DOHH2 (cell line): ENCODE measurements at regions not wholly inside any gene's neighbourhood (a gene's known extent, or its start where the extent isn't known, plus 50 kb on each side); places are given as distances from the start of the nearest gene placed in this dataset.

ENCODE experiments used
- EZH2phosphoT487 ChIP-seq: fragments of 200-600 bp; sonication (generic); IDR thresholded peaks from 2 replicates; pipeline ENCODE4 v1.6.1; 2017; ENCODE audit warnings: borderline replicate concordance, mild to moderate bottlenecking, antibody characterized with exemption, low read length, moderate library complexity, mixed read lengths
- TF ChIP-seq, protein P1 (sequence below): fragments of 200-600 bp; sonication (generic); IDR thresholded peaks from one replicate; pipeline ENCODE4 v1.5.1; 2014; ENCODE audit warnings: antibody characterized with exemption, mild to moderate bottlenecking, low read depth, low read length; ENCODE audit not compliant: poor library complexity, severe bottlenecking

DNA sequence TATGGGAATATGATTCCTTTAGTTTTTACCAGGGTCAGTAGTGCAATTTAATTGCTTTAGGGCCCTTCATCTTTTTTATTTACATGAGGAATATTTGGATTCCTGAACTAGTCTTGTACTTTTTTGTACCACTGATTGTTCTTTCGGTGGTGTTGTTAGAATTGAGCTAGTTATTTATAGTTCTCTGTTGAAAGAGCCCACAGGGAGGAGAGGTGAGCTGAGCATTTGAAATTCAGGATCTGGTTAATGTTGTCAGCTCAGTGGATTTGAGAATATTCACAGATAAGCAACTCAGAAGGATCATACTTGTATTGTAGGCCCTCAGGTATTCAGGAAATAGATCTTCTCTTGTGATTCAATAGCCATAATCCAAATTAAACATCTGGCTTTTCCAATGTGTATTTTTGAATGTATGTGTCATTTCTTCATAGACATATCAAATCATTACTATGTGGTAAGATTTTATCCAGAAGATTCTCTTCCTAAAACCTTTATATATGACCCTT is 613.2 kb downstream of the ISL1 start:
- TF ChIP-seq, protein P1, sequence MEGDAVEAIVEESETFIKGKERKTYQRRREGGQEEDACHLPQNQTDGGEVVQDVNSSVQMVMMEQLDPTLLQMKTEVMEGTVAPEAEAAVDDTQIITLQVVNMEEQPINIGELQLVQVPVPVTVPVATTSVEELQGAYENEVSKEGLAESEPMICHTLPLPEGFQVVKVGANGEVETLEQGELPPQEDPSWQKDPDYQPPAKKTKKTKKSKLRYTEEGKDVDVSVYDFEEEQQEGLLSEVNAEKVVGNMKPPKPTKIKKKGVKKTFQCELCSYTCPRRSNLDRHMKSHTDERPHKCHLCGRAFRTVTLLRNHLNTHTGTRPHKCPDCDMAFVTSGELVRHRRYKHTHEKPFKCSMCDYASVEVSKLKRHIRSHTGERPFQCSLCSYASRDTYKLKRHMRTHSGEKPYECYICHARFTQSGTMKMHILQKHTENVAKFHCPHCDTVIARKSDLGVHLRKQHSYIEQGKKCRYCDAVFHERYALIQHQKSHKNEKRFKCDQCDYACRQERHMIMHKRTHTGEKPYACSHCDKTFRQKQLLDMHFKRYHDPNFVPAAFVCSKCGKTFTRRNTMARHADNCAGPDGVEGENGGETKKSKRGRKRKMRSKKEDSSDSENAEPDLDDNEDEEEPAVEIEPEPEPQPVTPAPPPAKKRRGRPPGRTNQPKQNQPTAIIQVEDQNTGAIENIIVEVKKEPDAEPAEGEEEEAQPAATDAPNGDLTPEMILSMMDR = no peak
- no peak for TF ChIP-seq EZH2phosphoT487
